ENCODE measurements at regions not wholly inside any gene's neighbourhood (a gene's known extent, or its start where the extent isn't known, plus 50 kb on each side); places are given as distances from the start of the nearest gene placed in this dataset.

- Histone ChIP-seq H3K27me3 (replicated peaks; ENCODE audit: insufficient read depth, low read depth, low read length, poor library complexity) (no peaks in the 10 kb centered on the region), H3K9me3 (ENCODE audit: low read depth, low read length, poor library complexity, severe bottlenecking) (peaks cover 20% of the 10 kb centered on the region), H3K36me3 (ENCODE audit: insufficient read depth, low read length, poor library complexity, severe bottlenecking) (no peaks in the 10 kb centered on the region), H3K4me1 (ENCODE audit: insufficient read depth, low read length, poor library complexity, severe bottlenecking) (no peaks in the 10 kb centered on the region), H3K4me3 (ENCODE audit: low read depth, low read length, poor library complexity, severe bottlenecking) (no peak overlapping the region), H3K27ac (ENCODE audit: low read depth, low read length, poor library complexity, severe bottlenecking) (no peak overlapping the region)
- intact Hi-C loops (cut with micrococcal nuclease; ENCODE audit: unreplicated experiment): no loop called here
- ChIA-PET POLR2A (ENCODE audit: low non-redundant PET) (no interaction called here), CTCF (no interaction called here)
- no peak for TF ChIP-seq CTCF (conservative IDR thresholded peaks at IDR 0.05; ENCODE audit: low read depth, low read length)
- TF ChIP-seq EZH2 (IDR thresholded peaks at IDR 0.05; ENCODE audit: borderline replicate concordance, low read depth, low read length, poor library complexity, severe bottlenecking): no peak
- no TSS peak for BruUV-seq (replicated peaks)
- no peak for DNase-seq (ENCODE audit: low spot score)
Observed at GRCh38 chr15:70597056-70597603, 166.2 kb downstream of the UACA start.

- no peak overlapping the region for H3K27ac ChIP-seq (ENCODE audit: low read depth, low read length, poor library complexity, severe bottlenecking)
- H3K9me3 ChIP-seq (ENCODE audit: low read depth, low read length, poor library complexity, severe bottlenecking): peaks cover 20% of the 10 kb centered on the region
- H3K36me3 ChIP-seq (ENCODE audit: insufficient read depth, low read length, poor library complexity, severe bottlenecking): no peaks in the 10 kb centered on the region
- no peak overlapping the region for H3K4me3 ChIP-seq (ENCODE audit: low read depth, low read length, poor library complexity, severe bottlenecking)
- BruUV-seq (replicated peaks): no TSS peak
- no peak for DNase-seq (ENCODE audit: low spot score)
- intact Hi-C loops (cut with micrococcal nuclease; ENCODE audit: unreplicated experiment): no loop called here
- H3K27me3 ChIP-seq (replicated peaks; ENCODE audit: insufficient read depth, low read depth, low read length, poor library complexity): no peaks in the 10 kb centered on the region
- ChIA-PET POLR2A (ENCODE audit: low non-redundant PET) (no interaction called here), CTCF (no interaction called here)
- TF ChIP-seq CTCF (conservative IDR thresholded peaks at IDR 0.05; ENCODE audit: low read depth, low read length) (no peak), EZH2 (IDR thresholded peaks at IDR 0.05; ENCODE audit: borderline replicate concordance, low read depth, low read length, poor library complexity, severe bottlenecking) (no peak)
- H3K4me1 ChIP-seq (ENCODE audit: insufficient read depth, low read length, poor library complexity, severe bottlenecking): no peaks in the 10 kb centered on the region
Observed at GRCh38 chr15:70596354-70597055, 166.9 kb downstream of the UACA start.

GRCh38 chr15:70593795-70594194, 169.6 kb downstream of the UACA start:
- Histone ChIP-seq H3K4me1 (ENCODE audit: insufficient read depth, low read length, poor library complexity, severe bottlenecking) (no peaks in the 10 kb centered on the region), H3K9me3 (ENCODE audit: low read depth, low read length, poor library complexity, severe bottlenecking) (peaks cover 15% of the 10 kb centered on the region), H3K4me3 (ENCODE audit: low read depth, low read length, poor library complexity, severe bottlenecking) (no peak overlapping the region), H3K27me3 (replicated peaks; ENCODE audit: insufficient read depth, low read depth, low read length, poor library complexity) (no peaks in the 10 kb centered on the region), H3K27ac (ENCODE audit: low read depth, low read length, poor library complexity, severe bottlenecking) (no peak overlapping the region), H3K36me3 (ENCODE audit: insufficient read depth, low read length, poor library complexity, severe bottlenecking) (no peaks in the 10 kb centered on the region)
- CTCF ChIA-PET: no interaction called here
- DNase-seq (ENCODE audit: low spot score): no peak
- intact Hi-C loops (cut with micrococcal nuclease; ENCODE audit: unreplicated experiment): no loop called here
- no TSS peak for BruUV-seq (replicated peaks)
- no peak for TF ChIP-seq CTCF (conservative IDR thresholded peaks at IDR 0.05; ENCODE audit: low read depth, low read length)
- no peak for TF ChIP-seq EZH2 (IDR thresholded peaks at IDR 0.05; ENCODE audit: borderline replicate concordance, low read depth, low read length, poor library complexity, severe bottlenecking)
- POLR2A ChIA-PET (ENCODE audit: low non-redundant PET): no interaction called here

All from A673 (cell line).